Testis (tissue), 2 donors: ENCODE measurements at regions not wholly inside any gene's neighbourhood (a gene's known extent, or its start where the extent isn't known, plus 50 kb on each side); places are given as distances from the start of the nearest gene placed in this dataset.

ENCODE experiments used
- CTCF ChIP-seq, 3 experiments: fragments of 450-650 bp in 2 of 3; fragments of 200-600 bp in 1 of 3; sonication (generic) in 1 of 3; IDR thresholded peaks; one replicate each; pipeline ENCODE4 v1.5.1; 2016 to 2019; ENCODE audit warnings: antibody characterized with exemption in 3 of 3, mild to moderate bottlenecking in 2 of 3, moderate library complexity in 1 of 3
- POLR2A ChIP-seq: fragments of 450-650 bp; IDR thresholded peaks from one replicate; pipeline ENCODE4 v1.6.1; 2017; ENCODE audit warnings: antibody characterized with exemption, mild to moderate bottlenecking, moderate library complexity

GRCh38 chr3:103918336-103918735 is 1448.4 kb upstream of the ALCAM start:
- TF ChIP-seq CTCF (IDR thresholded peaks at IDR 0.05): no peak
- no peak for TF ChIP-seq POLR2A
